ENCODE measurements at regions not wholly inside any gene's neighbourhood (a gene's known extent, or its start where the extent isn't known, plus 50 kb on each side); places are given as distances from the start of the nearest gene placed in this dataset.
"Not testable (repeated sequence)": the region's sequence is repeated elsewhere in the genome, so short reads cannot be mapped to it uniquely, and the experiment has no call there.

GRCh38 chrX:115840729-115841409 is 279.9 kb downstream of the PLS3 start:
- not testable (repeated sequence) for DNase-seq

- not testable (repeated sequence) for DNase-seq
Observed at GRCh38 chrX:115850986-115851385, 290.0 kb downstream of the PLS3 start.

GRCh38 chrX:115853260-115853659 is 292.3 kb downstream of the PLS3 start:
- not testable (repeated sequence) for DNase-seq

- not testable (repeated sequence) for DNase-seq
Observed at GRCh38 chrX:115881170-115881569, 289.4 kb upstream of the AGTR2 start.

GRCh38 chrX:115884121-115884520 is 286.4 kb upstream of the AGTR2 start:
- not testable (repeated sequence) for DNase-seq

GRCh38 chrX:115888041-115888440 is 282.5 kb upstream of the AGTR2 start:
- not testable (repeated sequence) for DNase-seq

GRCh38 chrX:115888519-115888918 is 282.0 kb upstream of the AGTR2 start:
- not testable (repeated sequence) for DNase-seq

- DNase-seq: no peak
Observed at GRCh38 chrX:115889121-115889890, 281.2 kb upstream of the AGTR2 start.

GRCh38 chrX:115892056-115892708 is 278.4 kb upstream of the AGTR2 start:
- peak in 11 of 58 donors; percentile 2 to 49 (median 12) for DNase-seq

- DNase-seq: peak in 45 of 58 donors; percentile 0 to 93 (median 69)
Observed at GRCh38 chrX:115892787-115893671, 277.5 kb upstream of the AGTR2 start.

GRCh38 chrX:115894087-115894486 is 276.5 kb upstream of the AGTR2 start:
- peak in 38 of 58 donors; percentile 0 to 80 (median 20) for DNase-seq

GRCh38 chrX:115895678-115896329 is 274.7 kb upstream of the AGTR2 start:
- DNase-seq: peak in 1 of 58 donors; percentile 4

GRCh38 chrX:115896362-115896761 is 274.2 kb upstream of the AGTR2 start:
- no peak for DNase-seq

- DNase-seq: no peak
Observed at GRCh38 chrX:115897956-115898355, 272.6 kb upstream of the AGTR2 start.

GRCh38 chrX:115898382-115899001 is 272.1 kb upstream of the AGTR2 start:
- peak in 37 of 58 donors; percentile 1 to 93 (median 59) for DNase-seq

GRCh38 chrX:115900425-115900824 is 270.1 kb upstream of the AGTR2 start:
- DNase-seq: no peak

- no peak for DNase-seq
Observed at GRCh38 chrX:115901241-115901640, 269.3 kb upstream of the AGTR2 start.

- no peak for DNase-seq
Observed at GRCh38 chrX:115902995-115903394, 267.5 kb upstream of the AGTR2 start.

- DNase-seq: no peak
Observed at GRCh38 chrX:115906276-115906675, 264.3 kb upstream of the AGTR2 start.

- no peak for DNase-seq
Observed at GRCh38 chrX:115906881-115907280, 263.7 kb upstream of the AGTR2 start.

All from anterior cingulate cortex (tissue), 58 donors.